OCI-LY1 (cell line): ENCODE measurements at regions not wholly inside any gene's neighbourhood (a gene's known extent, or its start where the extent isn't known, plus 50 kb on each side); places are given as distances from the start of the nearest gene placed in this dataset.

Experiments used
- EZH2 ChIP-seq: fragments of 200-600 bp; sonication (generic), shearing (Covaris generic); IDR thresholded peaks from 2 replicates; pipeline ENCODE4 v1.8.0; 2017; ENCODE audit warnings: borderline replicate concordance, mixed run types, mild to moderate bottlenecking, antibody characterized with exemption, low read length, moderate library complexity, mixed read lengths
- TF ChIP-seq, protein P1 (sequence below): fragments of 200-600 bp; sonication (generic), shearing (Covaris generic); IDR thresholded peaks from 2 replicates; pipeline ENCODE4 v1.5.1; 2017; ENCODE audit warnings: mild to moderate bottlenecking, antibody characterized with exemption, low read length, moderate library complexity, mixed read lengths

DNA sequence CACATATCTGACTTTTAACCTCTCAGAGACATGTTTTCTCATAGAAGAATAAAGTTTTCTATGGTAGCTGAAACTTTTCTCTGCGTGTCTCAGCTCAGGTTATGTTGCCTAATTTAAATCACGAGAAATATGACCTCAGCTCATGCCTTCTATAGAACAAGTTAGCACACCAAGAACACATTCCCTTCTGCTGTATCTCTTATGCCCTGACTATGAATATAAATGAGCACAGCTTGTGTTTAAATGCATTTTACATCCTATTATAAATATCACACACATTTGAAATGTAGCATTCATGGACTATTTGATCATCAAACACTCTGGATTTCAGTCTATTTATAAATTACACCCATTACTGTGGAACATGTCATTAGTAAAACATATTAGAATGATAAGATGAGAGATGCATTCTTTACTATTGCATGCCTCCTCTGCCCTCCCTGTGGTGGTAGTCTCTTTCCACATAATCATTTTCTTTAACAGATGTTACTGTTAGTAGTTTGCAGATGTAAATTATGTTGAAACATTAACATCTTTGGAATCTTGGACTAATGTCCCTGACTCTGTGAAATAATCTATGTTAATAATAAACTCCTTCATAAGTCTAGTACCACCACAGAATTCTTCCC, 2044.9 kb upstream of the PCDH20 start:
- TF ChIP-seq EZH2, result no peak
- TF ChIP-seq, protein P1, sequence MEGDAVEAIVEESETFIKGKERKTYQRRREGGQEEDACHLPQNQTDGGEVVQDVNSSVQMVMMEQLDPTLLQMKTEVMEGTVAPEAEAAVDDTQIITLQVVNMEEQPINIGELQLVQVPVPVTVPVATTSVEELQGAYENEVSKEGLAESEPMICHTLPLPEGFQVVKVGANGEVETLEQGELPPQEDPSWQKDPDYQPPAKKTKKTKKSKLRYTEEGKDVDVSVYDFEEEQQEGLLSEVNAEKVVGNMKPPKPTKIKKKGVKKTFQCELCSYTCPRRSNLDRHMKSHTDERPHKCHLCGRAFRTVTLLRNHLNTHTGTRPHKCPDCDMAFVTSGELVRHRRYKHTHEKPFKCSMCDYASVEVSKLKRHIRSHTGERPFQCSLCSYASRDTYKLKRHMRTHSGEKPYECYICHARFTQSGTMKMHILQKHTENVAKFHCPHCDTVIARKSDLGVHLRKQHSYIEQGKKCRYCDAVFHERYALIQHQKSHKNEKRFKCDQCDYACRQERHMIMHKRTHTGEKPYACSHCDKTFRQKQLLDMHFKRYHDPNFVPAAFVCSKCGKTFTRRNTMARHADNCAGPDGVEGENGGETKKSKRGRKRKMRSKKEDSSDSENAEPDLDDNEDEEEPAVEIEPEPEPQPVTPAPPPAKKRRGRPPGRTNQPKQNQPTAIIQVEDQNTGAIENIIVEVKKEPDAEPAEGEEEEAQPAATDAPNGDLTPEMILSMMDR, result no peak
